GM19455 (cell line): ENCODE measurements at regions not wholly inside any gene's neighbourhood (a gene's known extent, or its start where the extent isn't known, plus 50 kb on each side); places are given as distances from the start of the nearest gene placed in this dataset.
"Not testable (repeated sequence)": the region's sequence is repeated elsewhere in the genome, so short reads cannot be mapped to it uniquely, and the experiment has no call there.

ENCODE experiments used
- ATAC-seq: cut with Tn5 transposase; IDR thresholded peaks from one replicate; pipeline ENCODE4 v1.9.1; 2021; ENCODE audit not compliant: unreplicated experiment

DNA sequence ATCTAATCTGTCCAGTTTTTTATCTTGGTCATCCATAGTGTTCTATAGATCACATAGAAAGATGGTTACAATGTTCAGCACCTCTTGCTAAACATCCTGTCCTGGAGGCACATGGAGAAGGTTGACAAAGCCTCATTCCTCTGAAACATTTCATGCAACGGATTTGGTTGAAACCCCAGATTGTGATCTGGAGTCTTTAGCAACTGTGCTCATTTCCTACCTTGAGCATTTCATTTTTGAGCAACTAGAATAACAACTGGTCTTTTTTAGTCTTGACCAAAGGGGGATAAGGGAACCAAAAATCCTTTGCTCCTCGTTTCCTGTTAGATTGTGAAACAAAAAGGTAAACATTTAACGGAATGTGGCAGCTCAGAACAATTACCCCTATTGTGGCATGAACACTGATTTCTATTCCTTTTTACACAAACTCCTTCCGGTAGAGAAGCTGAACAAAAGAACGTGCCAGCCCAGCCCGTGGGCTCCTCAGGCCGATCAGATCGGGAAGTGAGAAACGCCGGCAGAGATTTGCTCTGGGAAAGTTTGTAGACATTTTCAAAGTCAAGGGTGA lies 94.7 kb upstream of the ERRFI1 start:
- ATAC-seq, result no peak

DNA sequence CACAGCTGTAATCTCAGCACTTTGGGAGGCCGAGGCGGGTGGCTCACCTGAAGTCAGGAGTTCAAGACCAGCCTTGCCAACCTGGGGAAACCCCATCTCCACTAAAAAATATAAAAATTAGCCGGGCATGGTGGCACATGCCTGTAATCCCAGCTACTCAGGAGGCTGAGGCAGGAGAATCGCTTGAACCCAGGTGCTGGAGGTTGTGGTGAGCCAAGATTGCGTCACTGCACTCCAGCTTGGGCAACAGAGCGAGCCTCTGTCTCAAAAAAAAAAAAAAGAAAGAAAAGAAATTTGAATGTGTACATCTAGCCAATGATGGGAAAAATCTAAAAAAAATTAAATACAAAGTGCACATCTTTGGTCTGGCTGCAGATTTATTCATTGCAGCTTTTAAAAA lies 92.6 kb upstream of the ERRFI1 start:
- ATAC-seq, result not testable (repeated sequence)

DNA sequence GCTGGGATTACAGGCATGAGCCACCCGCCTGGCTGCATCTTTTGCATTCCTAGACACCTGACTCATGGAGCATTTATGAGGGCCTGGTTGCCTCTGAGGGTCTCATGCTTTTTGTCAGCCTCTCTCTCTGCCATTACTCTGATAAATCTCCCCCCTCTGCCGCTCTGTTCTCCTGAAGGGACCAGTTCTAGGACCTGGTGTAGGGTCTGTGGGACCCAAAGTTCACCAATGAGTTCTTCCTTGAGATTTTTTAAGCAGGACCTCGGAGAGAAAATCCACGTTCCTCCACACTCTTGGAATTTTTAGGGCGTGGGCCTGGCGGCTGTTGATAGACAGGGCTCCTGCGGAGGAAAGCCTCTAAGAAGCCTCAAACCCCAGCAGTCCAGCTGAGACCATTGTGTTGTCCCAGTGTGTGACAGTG lies 91.9 kb upstream of the ERRFI1 start:
- no peak for ATAC-seq

DNA sequence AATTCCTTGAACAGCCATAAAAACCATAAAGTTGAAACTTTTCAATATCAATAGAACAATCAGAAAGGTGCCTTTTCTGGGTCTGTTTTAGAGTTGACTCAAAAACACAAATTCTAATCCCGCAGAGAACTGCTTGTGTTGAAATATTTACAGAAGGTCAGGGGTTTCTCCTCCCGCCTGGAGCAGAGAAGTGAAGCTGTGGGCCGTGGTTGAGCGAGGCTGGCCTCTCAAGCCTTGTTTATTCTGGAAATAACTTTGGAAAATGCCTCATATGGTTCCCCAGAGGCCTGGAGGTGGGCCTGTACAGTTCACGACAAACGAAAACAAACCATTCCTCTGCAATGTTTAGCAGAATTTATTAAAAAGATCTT lies 90.8 kb upstream of the ERRFI1 start:
- no peak for ATAC-seq

GRCh38 chr1:8115769-8116167 lies 89.7 kb upstream of the ERRFI1 start:
- no peak for ATAC-seq

- no peak for ATAC-seq
Measured at GRCh38 chr1:8115031-8115768, 89.1 kb upstream of the ERRFI1 start.

DNA sequence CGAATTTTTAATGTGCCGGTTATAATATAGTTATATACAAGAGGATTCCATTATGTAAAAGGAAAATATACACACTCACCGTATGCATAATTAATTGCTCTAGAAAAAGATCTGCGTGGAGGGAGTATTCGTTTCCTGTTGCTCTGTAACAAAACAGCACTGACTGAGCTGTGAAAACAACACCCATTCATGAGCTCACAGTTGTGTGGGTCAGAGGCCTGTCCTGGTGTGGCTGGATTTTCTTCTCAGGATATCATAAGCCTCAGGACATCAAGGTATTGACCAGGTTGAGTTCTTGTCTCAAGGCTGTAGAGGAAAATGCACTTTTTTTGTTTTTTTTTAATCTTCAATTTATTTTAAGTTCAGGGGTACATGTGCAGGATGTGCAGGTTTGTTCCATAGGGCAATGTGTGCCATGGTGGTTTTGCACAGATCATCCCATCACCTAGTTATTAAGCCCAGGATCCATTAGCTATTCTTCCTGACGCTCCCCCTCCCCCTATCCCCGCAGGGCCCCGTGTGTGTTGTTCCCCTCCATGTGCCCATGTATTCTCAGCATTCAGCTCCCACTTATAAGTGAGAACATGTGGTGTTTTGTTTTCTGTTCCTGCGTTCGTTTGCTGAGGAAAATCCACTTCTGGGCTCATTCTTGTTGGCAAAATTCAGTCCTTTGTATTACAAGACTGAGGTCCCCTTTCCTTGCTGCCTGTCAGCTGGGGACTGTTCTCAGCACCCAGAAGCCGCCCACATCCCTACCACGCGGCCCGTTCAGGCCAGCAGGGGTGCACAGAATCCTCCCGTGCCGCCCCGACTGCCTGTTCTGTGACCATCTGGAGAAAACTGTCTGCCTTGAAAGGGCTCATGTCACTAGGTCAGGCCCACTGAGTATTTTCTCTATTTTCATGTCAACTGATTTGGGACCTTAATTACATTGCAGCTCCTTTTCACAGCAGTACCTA lies 87.4 kb upstream of the ERRFI1 start:
- no peak for ATAC-seq

DNA sequence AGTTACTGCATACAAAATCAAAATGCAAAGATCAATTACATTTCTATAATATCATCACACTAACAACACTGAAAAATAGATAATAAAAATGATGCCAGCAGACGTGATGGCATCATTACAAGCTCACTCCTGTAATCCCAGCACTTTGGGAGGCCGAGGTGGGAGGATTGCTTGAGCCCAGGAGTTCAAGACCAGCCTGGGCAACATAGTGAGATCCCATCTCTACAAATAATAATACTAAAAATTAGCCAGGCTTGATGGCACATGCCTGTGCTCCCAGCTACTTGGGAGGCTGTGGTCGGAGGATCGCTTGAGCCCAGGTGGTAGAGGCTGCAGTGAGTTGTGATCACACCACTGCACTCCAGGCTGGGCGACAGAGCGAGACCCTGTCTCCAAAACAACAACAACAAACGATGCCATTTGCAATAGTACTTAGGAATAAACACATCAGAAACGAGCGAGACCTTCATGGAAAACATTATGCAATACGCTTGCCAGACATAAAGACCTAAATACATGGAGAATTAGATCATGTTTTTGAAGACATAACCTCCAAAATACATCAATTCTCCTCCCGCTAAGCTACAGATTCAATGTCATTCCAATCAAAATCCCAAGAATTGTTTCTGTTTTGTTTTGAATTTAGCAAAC lies 86.6 kb upstream of the ERRFI1 start:
- no peak for ATAC-seq

DNA sequence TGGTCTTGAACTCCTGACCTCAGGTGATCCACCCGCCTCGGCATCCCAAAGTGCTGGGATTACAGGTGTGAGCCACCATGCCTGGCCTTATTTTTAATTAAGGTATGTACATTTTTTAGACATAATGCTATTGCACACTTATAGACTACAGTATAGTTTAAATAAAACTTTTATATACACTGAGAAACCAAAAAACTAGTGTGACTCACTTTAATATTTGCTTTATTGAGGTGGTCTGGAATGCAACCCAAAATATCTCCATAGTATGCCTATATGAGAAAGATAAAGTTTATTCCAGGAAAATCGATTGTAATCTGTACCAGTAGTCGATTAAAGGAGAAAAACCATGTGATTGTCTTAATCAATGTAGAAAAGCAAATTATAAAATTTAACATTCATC lies 85.5 kb upstream of the ERRFI1 start:
- no peak for ATAC-seq

GRCh38 chr1:8109216-8109615 lies 83.1 kb upstream of the ERRFI1 start:
- ATAC-seq, result no peak

DNA sequence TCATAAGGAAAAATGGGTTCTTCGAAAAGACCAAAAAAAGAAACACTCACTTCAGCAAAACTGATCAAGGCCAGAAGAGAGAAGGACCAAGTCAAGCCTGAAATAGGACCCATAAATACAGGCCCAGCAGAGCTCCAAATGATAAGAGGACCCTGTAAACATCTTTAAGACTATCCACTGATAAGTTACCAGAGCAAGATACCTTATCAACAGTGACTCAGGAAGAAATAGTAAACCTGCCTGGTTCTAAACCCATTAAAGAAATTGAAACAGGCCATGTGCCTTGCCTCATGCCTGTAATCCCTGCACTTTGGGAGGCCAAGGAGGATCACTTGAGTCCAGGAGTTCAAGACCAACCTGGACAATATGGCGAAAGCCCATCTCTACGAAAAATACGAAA lies 81.8 kb upstream of the ERRFI1 start:
- ATAC-seq, result no peak

GRCh38 chr1:8104278-8105236 lies 78.4 kb upstream of the ERRFI1 start:
- ATAC-seq, result no peak

DNA sequence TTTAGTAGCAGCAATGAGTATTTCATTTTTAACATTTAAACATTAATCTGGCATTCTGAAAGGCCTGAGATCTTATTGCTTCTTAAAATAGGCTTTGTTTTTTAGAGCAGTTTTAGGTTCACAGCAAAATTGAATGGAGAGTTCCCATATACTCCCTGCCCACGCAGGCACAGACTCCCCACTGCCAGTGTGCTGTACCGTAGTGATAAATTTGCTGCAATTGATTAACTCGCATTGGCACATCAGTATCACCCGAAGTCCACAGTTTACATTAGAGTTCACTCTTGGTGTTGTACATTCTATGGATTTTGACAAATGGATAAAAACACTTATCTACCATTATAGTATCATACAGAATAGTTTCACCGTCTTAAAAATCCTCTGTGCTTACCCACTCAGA lies 71.8 kb upstream of the ERRFI1 start:
- ATAC-seq, result no peak

GRCh38 chr1:8097077-8097799 lies 71.1 kb upstream of the ERRFI1 start:
- ATAC-seq, result peak; percentile 80

DNA sequence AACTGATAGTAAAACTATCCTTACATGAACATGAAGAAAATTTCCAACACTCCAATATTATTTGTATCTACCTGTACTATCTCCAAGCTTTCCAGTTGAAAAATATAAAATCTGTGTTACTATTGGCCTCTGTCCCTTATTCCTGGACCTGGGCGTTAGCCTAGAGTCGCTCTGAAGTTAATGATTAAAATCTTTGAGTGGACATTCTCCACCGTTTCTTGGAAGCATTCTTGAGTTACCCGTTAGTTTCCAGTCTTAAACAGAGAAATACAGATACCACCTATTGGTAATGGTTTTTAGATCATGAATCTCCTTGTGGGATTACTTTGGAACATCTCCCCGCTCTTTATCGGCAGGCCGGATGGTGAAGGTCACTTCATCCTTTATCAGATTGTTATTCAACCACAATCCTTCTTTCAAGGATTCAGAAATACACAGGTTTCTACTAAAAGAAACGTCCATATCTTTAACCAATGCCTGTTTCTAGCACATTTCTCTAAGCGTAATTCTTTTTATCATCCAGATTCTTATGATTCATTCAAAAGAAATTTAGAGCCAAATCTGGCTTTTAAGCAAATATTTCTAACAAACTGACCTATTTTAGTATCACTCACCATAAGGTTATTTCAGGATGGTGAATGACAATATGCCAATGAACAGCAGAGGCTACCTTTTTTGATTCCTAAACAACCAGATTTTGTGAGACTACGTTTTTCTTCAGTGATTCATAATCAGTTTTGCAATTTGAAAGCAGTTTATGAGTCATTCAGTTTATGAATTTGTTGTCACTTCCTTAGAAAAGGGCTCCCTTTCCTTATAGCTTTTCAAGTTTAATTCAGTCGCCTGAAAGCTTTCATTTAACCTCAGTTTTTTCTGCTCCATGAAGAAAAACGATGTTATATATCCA lies 70.2 kb upstream of the ERRFI1 start:
- no peak for ATAC-seq

DNA sequence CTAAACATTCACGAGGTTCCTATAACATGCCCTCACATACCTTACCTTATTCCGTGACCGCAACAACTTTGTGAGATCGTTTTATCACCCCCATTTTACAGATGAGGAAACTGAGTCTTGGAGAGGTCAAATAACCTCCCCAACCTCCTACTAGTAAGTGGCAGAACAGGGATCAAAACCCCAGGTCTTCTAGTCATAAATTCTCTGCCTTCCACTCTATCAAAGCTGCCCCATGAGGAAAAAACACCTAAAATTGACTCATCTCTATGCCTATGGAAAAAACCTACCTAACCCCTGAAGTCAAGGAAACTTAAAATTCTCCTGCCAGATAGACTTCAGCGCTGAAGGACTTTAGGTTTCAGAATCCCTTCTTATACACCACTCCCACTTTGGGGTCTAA lies 69.5 kb upstream of the ERRFI1 start:
- no peak for ATAC-seq

DNA sequence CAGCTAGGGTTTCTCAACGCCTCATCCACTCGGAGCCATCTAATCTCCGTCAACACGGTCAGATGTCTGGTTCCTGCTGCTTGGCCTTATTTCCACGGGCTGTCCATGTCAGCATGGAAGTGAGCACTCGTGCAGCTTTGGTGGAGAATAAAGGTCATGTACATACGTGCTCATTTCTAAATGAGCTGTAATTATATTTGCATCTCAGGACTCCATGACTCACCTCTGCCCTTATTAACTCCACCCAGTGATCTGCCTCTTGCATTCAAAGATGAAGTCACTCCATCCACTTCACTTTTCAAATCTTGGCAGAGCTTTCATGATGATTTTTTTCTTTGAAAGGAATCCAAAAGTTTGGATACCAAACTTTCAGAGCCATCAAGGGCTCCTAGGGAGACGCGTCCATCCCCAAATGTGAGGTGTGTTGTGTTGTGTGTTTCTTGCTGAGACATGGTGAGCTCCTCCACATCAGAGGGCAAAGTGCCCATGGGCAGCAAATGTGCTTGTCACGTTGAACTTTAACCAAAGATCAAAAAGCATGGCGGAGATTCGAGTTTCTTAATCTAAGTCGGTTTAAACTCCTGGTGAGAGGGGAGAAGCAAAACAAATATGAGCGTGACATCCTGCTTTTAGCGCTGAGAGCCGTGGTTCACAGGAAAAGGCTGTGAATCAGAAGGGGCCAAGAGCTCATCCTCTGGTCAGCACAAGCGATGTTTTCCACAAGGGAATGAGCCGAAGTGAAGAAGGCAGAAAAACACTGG lies 68.6 kb upstream of the ERRFI1 start:
- ATAC-seq, result no peak
